GM12891 (cell line): ENCODE measurements at regions not wholly inside any gene's neighbourhood (a gene's known extent, or its start where the extent isn't known, plus 50 kb on each side); places are given as distances from the start of the nearest gene placed in this dataset.

Experiments
- POLR2A ChIP-seq: IDR thresholded peaks from 2 replicates; pipeline ENCODE4 v1.6.1; 2011; ENCODE audit warnings: low read depth, low read length, control low read depth
- POLR2AphosphoS5 ChIP-seq: IDR thresholded peaks from 2 replicates; pipeline ENCODE4 v1.6.1; 2011; ENCODE audit warnings: low read depth, low read length, control low read depth
- TAF1 ChIP-seq: IDR thresholded peaks from 2 replicates; pipeline ENCODE4 v1.6.1; 2011; ENCODE audit warnings: low read depth, low read length, control low read depth

DNA sequence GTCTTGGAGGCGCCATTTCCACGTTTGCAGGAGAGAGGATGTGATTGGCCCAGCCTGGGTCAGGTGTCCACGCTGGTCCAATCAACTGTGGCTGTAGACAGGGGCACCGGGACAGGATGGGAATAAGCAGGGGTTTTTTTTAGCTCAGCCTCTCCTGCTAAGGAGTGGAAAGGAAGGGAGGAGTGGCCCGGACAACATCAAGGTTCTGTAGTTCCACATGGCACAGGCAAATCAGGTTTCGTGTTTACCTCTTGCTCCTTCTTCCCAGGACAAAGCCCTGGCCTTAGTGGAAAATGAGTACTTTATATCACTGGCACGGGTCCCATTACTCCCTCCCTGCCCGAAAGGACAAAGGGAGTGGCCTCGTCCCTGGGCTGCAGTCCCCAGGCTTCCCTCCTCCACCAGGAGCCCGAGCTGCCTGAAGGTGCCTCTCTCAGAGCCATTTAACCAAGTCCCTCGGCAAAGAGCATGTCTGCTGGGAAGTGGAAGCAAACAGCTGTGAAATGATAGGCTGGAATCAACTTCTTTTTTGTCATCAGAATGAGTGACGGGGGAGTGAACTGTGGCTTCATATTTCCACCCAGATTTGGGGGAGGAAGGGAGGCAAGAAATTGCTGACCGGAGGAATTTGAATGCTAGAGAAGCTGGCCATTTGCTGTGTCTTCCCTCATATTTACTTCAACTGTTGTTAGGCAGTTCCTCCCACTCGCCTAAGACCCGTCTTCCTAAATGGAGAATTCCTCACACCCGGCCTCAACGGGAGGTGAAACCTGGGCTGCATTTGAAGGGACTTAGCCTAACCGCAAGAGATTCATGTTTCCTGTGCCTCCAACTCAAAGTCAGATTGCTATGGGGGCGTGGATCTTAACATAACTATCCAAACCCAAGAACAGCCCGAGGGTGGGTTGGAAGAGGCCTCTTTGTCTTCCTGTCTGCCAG is 84.9 kb upstream of the SLC44A3 start:
- TF ChIP-seq POLR2AphosphoS5 (no peak), POLR2A (no peak), TAF1 (no peak)
